ENCODE measurements at regions not wholly inside any gene's neighbourhood (a gene's known extent, or its start where the extent isn't known, plus 50 kb on each side); places are given as distances from the start of the nearest gene placed in this dataset.

DNA sequence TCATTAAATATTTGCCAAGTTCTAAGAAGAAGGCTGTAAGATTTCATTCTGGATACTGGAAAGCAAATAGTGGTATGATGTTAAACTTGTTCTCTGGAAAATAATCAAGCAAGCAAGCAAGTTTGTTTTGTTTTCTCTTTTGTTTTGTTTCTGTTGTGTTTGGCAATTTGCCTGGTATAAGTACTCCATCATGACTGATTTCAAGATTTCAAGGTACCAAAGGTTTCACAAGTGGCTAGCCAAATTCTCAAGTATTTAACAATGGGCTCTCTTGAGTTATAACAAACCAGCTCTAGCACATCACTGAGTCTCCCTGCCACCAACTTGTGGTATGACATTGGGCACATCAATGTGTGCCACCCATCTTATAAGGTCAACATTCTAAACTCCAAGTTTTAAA lies 151.7 kb upstream of the IGFBP3 start (continued):
- TF ChIP-seq SIX5 (IDR thresholded peaks at IDR 0.05; ENCODE audit: low read depth, low read length) (no peak), CHD2 (IDR thresholded peaks at IDR 0.05; ENCODE audit: low read length) (no peak), RBBP5 (IDR thresholded peaks at IDR 0.05; ENCODE audit: borderline replicate concordance, low read depth, low read length) (no peak)

All from H1 (cell line).